ENCODE measurements at regions not wholly inside any gene's neighbourhood (a gene's known extent, or its start where the extent isn't known, plus 50 kb on each side); places are given as distances from the start of the nearest gene placed in this dataset.

DNA sequence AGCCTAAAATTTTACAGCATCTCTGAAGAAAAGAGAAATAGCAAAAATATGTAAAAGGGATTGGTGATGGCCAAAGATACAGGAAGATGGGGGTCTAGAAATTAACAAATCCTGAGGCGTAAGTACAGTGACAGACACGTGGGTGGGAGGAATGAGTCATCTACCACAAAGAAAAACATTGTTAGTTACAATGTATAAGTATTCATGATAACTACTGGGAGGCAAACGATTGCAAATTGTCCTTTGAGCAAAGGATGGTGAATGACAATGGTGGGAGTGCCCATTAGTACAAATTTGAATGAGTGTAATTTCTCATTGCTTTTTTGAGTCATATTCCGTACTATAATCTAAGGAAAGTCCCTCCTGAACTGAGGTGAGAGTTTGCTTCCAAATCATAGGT is 809.0 kb upstream of the FAM98A start:
- no peak for TF ChIP-seq EZH2 (IDR thresholded peaks at IDR 0.05; ENCODE audit: borderline replicate concordance, insufficient read depth, low read length, poor library complexity, severe bottlenecking)
- no peak for TF ChIP-seq MXI1 (conservative IDR thresholded peaks at IDR 0.05; ENCODE audit: poor library complexity, severe bottlenecking)
- TF ChIP-seq EP300 (conservative IDR thresholded peaks at IDR 0.05; ENCODE audit: poor library complexity, severe bottlenecking): no peak
- no peak for TF ChIP-seq POLR2AphosphoS5 (IDR thresholded peaks at IDR 0.05)
- TF ChIP-seq SMC3 (conservative IDR thresholded peaks at IDR 0.05; ENCODE audit: poor library complexity): no peak
- TF ChIP-seq REST (IDR thresholded peaks at IDR 0.05; ENCODE audit: borderline replicate concordance): no peak
- TF ChIP-seq, protein P1, sequence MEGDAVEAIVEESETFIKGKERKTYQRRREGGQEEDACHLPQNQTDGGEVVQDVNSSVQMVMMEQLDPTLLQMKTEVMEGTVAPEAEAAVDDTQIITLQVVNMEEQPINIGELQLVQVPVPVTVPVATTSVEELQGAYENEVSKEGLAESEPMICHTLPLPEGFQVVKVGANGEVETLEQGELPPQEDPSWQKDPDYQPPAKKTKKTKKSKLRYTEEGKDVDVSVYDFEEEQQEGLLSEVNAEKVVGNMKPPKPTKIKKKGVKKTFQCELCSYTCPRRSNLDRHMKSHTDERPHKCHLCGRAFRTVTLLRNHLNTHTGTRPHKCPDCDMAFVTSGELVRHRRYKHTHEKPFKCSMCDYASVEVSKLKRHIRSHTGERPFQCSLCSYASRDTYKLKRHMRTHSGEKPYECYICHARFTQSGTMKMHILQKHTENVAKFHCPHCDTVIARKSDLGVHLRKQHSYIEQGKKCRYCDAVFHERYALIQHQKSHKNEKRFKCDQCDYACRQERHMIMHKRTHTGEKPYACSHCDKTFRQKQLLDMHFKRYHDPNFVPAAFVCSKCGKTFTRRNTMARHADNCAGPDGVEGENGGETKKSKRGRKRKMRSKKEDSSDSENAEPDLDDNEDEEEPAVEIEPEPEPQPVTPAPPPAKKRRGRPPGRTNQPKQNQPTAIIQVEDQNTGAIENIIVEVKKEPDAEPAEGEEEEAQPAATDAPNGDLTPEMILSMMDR (IDR thresholded peaks at IDR 0.05; ENCODE audit: poor library complexity, severe bottlenecking): no peak
- TF ChIP-seq RAD21 (conservative IDR thresholded peaks at IDR 0.05): no peak
- TF ChIP-seq TAF1 (IDR thresholded peaks at IDR 0.05; ENCODE audit: low read depth): no peak
- Histone ChIP-seq H3K4me3 (ENCODE audit: low read length) (no peak overlapping the region), H3K36me3 (ENCODE audit: insufficient read depth, low read length) (no peaks in the 10 kb centered on the region), H3F3A (ENCODE audit: insufficient read depth, low read length, poor library complexity, severe bottlenecking) (no peaks in the 10 kb centered on the region), H3K9ac (ENCODE audit: low read length) (no peak overlapping the region), H4K20me1 (ENCODE audit: insufficient read depth) (no peaks in the 10 kb centered on the region), H3K9me3 (ENCODE audit: low read length) (no peaks in the 10 kb centered on the region), H2AFZ (ENCODE audit: low read depth, low read length) (no peak overlapping the region), H3K27me3 (ENCODE audit: insufficient read depth, low read depth, low read length) (no peaks in the 10 kb centered on the region), H3K27ac (ENCODE audit: low read length) (no peak overlapping the region), H3K4me2 (ENCODE audit: low read length) (no peak overlapping the region), H3K9me2 (ENCODE audit: insufficient read depth, low read length) (no peaks in the 10 kb centered on the region), H3K79me2 (replicated peaks; ENCODE audit: insufficient read depth, low read length) (no peaks in the 10 kb centered on the region)

- no peak overlapping the region for H2AFZ ChIP-seq (ENCODE audit: low read depth, low read length)
- no peaks in the 10 kb centered on the region for H3K79me2 ChIP-seq (replicated peaks; ENCODE audit: insufficient read depth, low read length)
- H3K4me3 ChIP-seq (ENCODE audit: low read length): no peak overlapping the region
- no peaks in the 10 kb centered on the region for H3K36me3 ChIP-seq (ENCODE audit: insufficient read depth, low read length)
- H3K27me3 ChIP-seq (ENCODE audit: insufficient read depth, low read depth, low read length): no peaks in the 10 kb centered on the region
- no peak overlapping the region for H3K27ac ChIP-seq (ENCODE audit: low read length)
- no peak overlapping the region for H3K4me2 ChIP-seq (ENCODE audit: low read length)
- no peak overlapping the region for H3K9ac ChIP-seq (ENCODE audit: low read length)
- H3F3A ChIP-seq (ENCODE audit: insufficient read depth, low read length, poor library complexity, severe bottlenecking): no peaks in the 10 kb centered on the region
- H3K9me3 ChIP-seq (ENCODE audit: low read length): no peaks in the 10 kb centered on the region
- H4K20me1 ChIP-seq (ENCODE audit: insufficient read depth): no peaks in the 10 kb centered on the region
- no peaks in the 10 kb centered on the region for H3K9me2 ChIP-seq (ENCODE audit: insufficient read depth, low read length)
- TF ChIP-seq REST (IDR thresholded peaks at IDR 0.05; ENCODE audit: borderline replicate concordance): no peak
- no peak for TF ChIP-seq EZH2 (IDR thresholded peaks at IDR 0.05; ENCODE audit: borderline replicate concordance, insufficient read depth, low read length, poor library complexity, severe bottlenecking)
Observed at GRCh38 chr2:34403512-34403911, 804.4 kb upstream of the FAM98A start.
